ENCODE measurements at regions not wholly inside any gene's neighbourhood (a gene's known extent, or its start where the extent isn't known, plus 50 kb on each side); places are given as distances from the start of the nearest gene placed in this dataset.

DNA sequence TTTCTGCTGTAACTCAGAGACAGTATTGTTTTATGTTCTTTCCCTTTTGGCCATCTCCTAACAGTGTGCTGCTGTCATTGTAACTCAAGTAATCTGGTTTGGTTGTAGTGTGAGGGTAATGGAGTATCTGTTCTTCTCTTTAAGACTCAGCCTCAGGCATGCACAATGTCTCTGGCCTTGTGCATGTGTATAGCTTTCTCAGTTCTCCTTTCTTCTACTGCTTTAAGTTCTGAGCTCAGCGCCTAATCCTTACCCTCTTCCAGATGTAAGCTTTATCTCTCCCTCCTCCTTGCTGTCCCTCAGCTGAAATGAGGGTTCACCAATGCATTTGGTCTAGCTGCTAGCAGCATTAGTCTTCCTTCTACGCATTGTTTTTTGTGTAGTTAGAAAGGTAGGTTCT is 1420.4 kb upstream of the PRMT6 start:
- Histone ChIP-seq H3K9ac (ENCODE audit: control insufficient read depth, insufficient read depth, low read length) (no peak overlapping the region), H3K27ac (ENCODE audit: control insufficient read depth, insufficient read depth) (no peak overlapping the region), H2AFZ (ENCODE audit: control insufficient read depth, low read depth, low read length) (no peak overlapping the region), H3K36me3 (ENCODE audit: control insufficient read depth in 2 of 2, insufficient read depth in 2 of 2, low read length in 1 of 2) (no peaks in the 10 kb centered on the region), H3K79me2 (ENCODE audit: control insufficient read depth, insufficient read depth, low read length) (no peaks in the 10 kb centered on the region), H4K20me1 (ENCODE audit: control insufficient read depth, insufficient read depth) (no peaks in the 10 kb centered on the region), H3K4me2 (ENCODE audit: control insufficient read depth, insufficient read depth) (no peak overlapping the region), H3K27me3 (replicated peaks in 1 of 2; ENCODE audit: control insufficient read depth in 2 of 2, insufficient read depth in 2 of 2, low read length in 1 of 2) (no peaks in the 10 kb centered on the region), H3K4me1 (ENCODE audit: control insufficient read depth, insufficient read depth, low read length) (no peaks in the 10 kb centered on the region), H3K9me3 (replicated peaks; ENCODE audit: control insufficient read depth, insufficient read depth, low read length) (no peaks in the 10 kb centered on the region), H3K4me3 (no peak overlapping the region)
- ATAC-seq (peak; percentile 85), FAIRE-seq (peak; percentile 47), DNase-seq (ENCODE audit: low read depth, low spot score) (no peak)
- 13% methylated on average over 2 of the region's 2 CpGs for WGBS (ENCODE audit: insufficient coverage, insufficient replicate concordance, low lambda C conversion rate, missing lambda C conversion rate)
- TF ChIP-seq STAT3 (IDR thresholded peaks at IDR 0.05; ENCODE audit: low read depth, low read length) = no peak
- TF ChIP-seq IKZF2 (IDR thresholded peaks at IDR 0.05) = peak in 1 of 2 experiments; percentile 27; a peak in 2 of 4 replicates
- TF ChIP-seq BMI1 (IDR thresholded peaks at IDR 0.05; ENCODE audit: borderline replicate concordance) = 0 out of 2 replicates have a peak, but pooled peaks have one; percentile 44
- peak; percentile 74; the same call in 1 of the 2 replicates for TF ChIP-seq SPI1 (IDR thresholded peaks at IDR 0.05; ENCODE audit: borderline replicate concordance, insufficient read depth, low read depth, low read length)
- TF ChIP-seq DPF2 (IDR thresholded peaks at IDR 0.05) = peak; percentile 56; the same call in 1 of the 2 replicates
- peak in 1 of 2 experiments; percentile 13; a peak in 1 of 4 replicates for TF ChIP-seq BHLHE40 (IDR thresholded peaks at IDR 0.05; ENCODE audit: borderline replicate concordance in 1 of 2, low read depth in 2 of 2, low read length in 1 of 2)
- no peak for TF ChIP-seq STAT1 (conservative IDR thresholded peaks at IDR 0.05)
- peak; percentile 42 for TF ChIP-seq IKZF1 (conservative IDR thresholded peaks at IDR 0.05)
- SMC1A ChIA-PET (ENCODE audit: uncharacterized antibody, unreplicated experiment) = interaction anchor here (0.8 to 1.8 kb wide), 2 partner anchors 9 to 63 kb away, joined by 3 read pairs; no protein-coding TSS in a partner anchor
- in situ Hi-C loops (cut with MboI) (no loop called here), intact Hi-C loops (cut with micrococcal nuclease; ENCODE audit: unreplicated experiment) (no loop called here)
- BruUV-seq (replicated peaks) = no TSS peak
- POLR2A ChIA-PET = no interaction called here
- CTCF ChIA-PET = interaction anchor here (0.9 to 1.7 kb wide), 2 partner anchors 10 to 18 kb away, joined by 4 to 6 read pairs; no protein-coding TSS in a partner anchor
- RAD21 ChIA-PET (ENCODE audit: unreplicated experiment) = interaction anchor here (1.0 to 1.2 kb wide), 4 partner anchors 11 to 88 kb away, joined by 3 to 4 read pairs (median 3); no protein-coding TSS in a partner anchor

- H3K27ac ChIP-seq (ENCODE audit: control insufficient read depth, insufficient read depth) = no peak overlapping the region
- 6% methylated on average over 1 of the region's 1 CpG for WGBS (ENCODE audit: insufficient coverage, insufficient replicate concordance, low lambda C conversion rate, missing lambda C conversion rate)
- CTCF ChIA-PET = interaction anchor here (1.7 kb wide), 1 partner anchor 14 kb away, joined by 5 read pairs; no protein-coding TSS in a partner anchor
- BruUV-seq (replicated peaks) = no TSS peak
- no peaks in the 10 kb centered on the region for H3K79me2 ChIP-seq (ENCODE audit: control insufficient read depth, insufficient read depth, low read length)
- H3K9me3 ChIP-seq (replicated peaks; ENCODE audit: control insufficient read depth, insufficient read depth, low read length) = no peaks in the 10 kb centered on the region
- no peak overlapping the region for H3K4me3 ChIP-seq
- H3K4me2 ChIP-seq (ENCODE audit: control insufficient read depth, insufficient read depth) = no peak overlapping the region
- DNase-seq (ENCODE audit: low read depth, low spot score) = no peak
- SMC1A ChIA-PET (ENCODE audit: uncharacterized antibody, unreplicated experiment) = no interaction called here
- H3K36me3 ChIP-seq (ENCODE audit: control insufficient read depth in 2 of 2, insufficient read depth in 2 of 2, low read length in 1 of 2) = no peaks in the 10 kb centered on the region
- RAD21 ChIA-PET (ENCODE audit: unreplicated experiment) = no interaction called here
- H3K27me3 ChIP-seq (replicated peaks in 1 of 2; ENCODE audit: control insufficient read depth in 2 of 2, insufficient read depth in 2 of 2, low read length in 1 of 2) = no peaks in the 10 kb centered on the region
- H3K4me1 ChIP-seq (ENCODE audit: control insufficient read depth, insufficient read depth, low read length) = no peaks in the 10 kb centered on the region
- H3K9ac ChIP-seq (ENCODE audit: control insufficient read depth, insufficient read depth, low read length) = no peak overlapping the region
- POLR2A ChIA-PET = no interaction called here
- in situ Hi-C loops (cut with MboI) (no loop called here), intact Hi-C loops (cut with micrococcal nuclease; ENCODE audit: unreplicated experiment) (no loop called here)
- ATAC-seq = peak; percentile 56; the same call in 2 of the 3 replicates
- no peak overlapping the region for H2AFZ ChIP-seq (ENCODE audit: control insufficient read depth, low read depth, low read length)
- H4K20me1 ChIP-seq (ENCODE audit: control insufficient read depth, insufficient read depth) = no peaks in the 10 kb centered on the region
- no peak for FAIRE-seq
- TF ChIP-seq TBL1XR1 (IDR thresholded peaks at IDR 0.05; ENCODE audit: low read depth, low read length) (no peak), SMAD5 (IDR thresholded peaks at IDR 0.05; ENCODE audit: low read depth) (no peak), BMI1 (IDR thresholded peaks at IDR 0.05; ENCODE audit: borderline replicate concordance) (no peak), POLR2A (IDR thresholded peaks at IDR 0.05; ENCODE audit: low read depth, low read length) (no peak), MYB (IDR thresholded peaks at IDR 0.05; ENCODE audit: borderline replicate concordance, low read depth, low read length) (no peak), EGR1 (IDR thresholded peaks at IDR 0.05; ENCODE audit: borderline replicate concordance in 1 of 2, low read depth in 2 of 2, low read length in 2 of 2) (no peak), ZBTB40 (IDR thresholded peaks at IDR 0.05; ENCODE audit: borderline replicate concordance) (no peak), NRF1 (conservative IDR thresholded peaks at IDR 0.05; ENCODE audit: low read depth, low read length) (no peak)
These were observed 1415.1 kb upstream of the PRMT6 start for GRCh38 chr1:105641407-105641806.

Data from GM12878 (cell line).